GM19043 (cell line): ENCODE measurements at regions not wholly inside any gene's neighbourhood (a gene's known extent, or its start where the extent isn't known, plus 50 kb on each side); places are given as distances from the start of the nearest gene placed in this dataset.
A peak's percentile ranks its signal among the peaks of the same experiment; 100 is the strongest.
"Not testable (repeated sequence)": the region's sequence is repeated elsewhere in the genome, so short reads cannot be mapped to it uniquely, and the experiment has no call there.

Source experiments
- ATAC-seq: cut with Tn5 transposase; IDR thresholded peaks from one replicate; pipeline ENCODE4 v1.9.1; 2021; ENCODE audit warnings: low read depth; ENCODE audit not compliant: unreplicated experiment

- no peak for ATAC-seq
These were observed 204.3 kb upstream of the STAC start for GRCh38 chr3:36175916-36176461.

GRCh38 chr3:36178018-36178417, 202.3 kb upstream of the STAC start:
- ATAC-seq, result no peak

DNA sequence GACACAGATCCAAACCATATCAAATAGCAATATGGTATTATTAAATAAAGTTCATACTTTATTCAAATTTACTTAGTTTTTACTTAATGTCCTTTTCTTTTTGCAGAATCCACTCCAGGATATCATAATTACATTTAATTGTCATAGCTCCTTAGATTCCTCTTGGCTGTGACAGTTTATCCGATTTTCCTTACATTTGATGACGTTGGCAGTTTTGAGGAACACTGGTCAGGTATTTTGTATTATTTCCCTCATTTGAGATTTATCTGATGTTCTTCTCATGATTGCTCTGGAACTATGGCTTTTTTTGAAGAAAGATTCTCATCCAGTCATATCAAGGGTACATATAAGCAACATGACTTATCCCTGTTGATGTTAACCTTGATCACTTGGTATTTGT, 198.3 kb upstream of the STAC start:
- ATAC-seq, result no peak

DNA sequence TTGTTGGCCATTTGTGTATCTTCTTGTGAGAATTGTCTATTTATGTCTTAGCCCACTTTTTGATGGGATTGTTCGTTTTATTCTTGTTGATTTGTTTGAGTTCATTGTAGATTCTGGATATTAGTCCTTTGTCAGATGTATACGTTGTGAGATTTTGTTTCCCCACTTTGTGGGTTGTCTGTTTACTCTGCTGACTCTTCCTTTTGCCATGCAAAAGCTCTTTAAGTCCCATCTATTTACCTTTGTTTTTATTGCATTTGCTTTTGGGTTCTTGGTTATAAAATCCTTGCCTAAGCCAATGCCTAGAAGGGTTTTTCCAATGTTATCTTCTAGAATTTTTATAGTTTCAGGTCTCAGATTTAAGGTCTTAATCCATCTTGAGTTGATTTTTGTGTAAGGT, 193.1 kb upstream of the STAC start:
- ATAC-seq, result not testable (repeated sequence)

GRCh38 chr3:36192901-36193300, 187.4 kb upstream of the STAC start:
- no peak for ATAC-seq

DNA sequence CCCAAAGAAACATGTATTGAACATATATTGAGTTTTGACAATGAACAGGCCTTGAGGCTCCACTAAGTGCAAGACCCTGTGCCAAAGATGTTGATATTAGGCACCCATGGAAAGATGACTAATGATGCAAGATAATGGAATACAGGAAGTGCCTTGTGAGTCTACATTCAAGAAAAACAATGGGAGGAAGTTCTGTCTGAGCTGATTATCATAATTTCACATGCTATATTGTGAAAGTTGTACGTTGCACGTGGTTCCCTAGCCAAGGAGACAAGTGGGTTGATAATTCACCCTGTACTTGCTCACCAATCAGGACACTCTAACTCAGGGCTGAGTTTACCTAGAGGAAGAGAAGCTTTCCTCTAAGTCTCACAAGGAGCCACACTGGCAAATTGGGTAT, 186.9 kb upstream of the STAC start:
- no peak for ATAC-seq

GRCh38 chr3:36196058-36196457, 184.2 kb upstream of the STAC start:
- ATAC-seq, result no peak

GRCh38 chr3:36197151-36197550, 183.2 kb upstream of the STAC start:
- ATAC-seq, result no peak

DNA sequence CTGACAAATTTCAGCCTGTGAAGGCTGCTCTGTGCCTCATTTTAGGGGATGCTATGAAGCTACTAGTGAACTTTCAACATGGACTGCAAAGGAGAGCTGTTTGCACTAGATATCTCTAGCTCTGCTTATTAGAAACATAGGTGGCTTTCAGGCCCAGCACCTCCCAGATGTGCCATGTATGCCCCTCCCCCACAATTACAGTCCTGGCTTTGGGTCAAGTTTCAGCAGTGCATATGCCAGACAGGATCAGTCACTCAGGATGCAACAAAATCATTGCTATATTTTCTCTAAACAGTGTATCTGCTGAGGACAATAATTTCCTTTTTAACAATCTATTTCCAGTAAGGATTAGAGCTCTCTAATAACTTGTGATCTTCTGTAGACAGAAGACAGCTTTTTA, 178.8 kb upstream of the STAC start:
- no peak for ATAC-seq

DNA sequence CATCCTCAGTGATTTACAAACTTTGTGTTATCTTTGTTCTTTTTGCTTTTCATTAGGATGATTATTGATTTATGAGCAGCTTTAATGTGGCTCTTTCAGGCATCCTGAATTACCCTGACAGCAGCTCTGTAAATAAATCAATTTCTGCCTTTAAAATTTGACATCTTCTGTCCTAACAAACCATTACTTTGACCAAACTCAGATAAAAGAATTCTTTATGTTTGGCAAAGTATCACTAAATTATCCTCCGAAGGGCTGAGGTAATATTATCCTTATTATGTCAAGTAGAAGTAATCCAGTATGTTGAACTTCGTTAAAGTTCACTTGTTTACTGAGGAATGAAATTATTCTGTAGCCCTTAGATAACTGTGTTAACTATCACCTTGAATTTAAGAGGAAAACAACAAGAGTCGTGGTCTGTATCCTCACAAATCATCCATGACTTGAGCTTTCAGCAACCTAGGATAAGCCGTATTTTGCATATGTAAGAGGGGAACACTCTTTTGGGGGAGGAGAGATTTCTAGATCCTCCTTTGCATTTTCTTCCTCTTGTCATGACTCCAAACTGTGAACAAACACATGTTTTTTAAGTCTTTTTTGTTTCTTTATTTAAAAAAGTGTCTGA, 173.2 kb upstream of the STAC start:
- no peak for ATAC-seq

- ATAC-seq, result peak; percentile 29
These were observed 169.3 kb upstream of the STAC start for GRCh38 chr3:36210840-36211651.

- ATAC-seq, result peak; percentile 23
These were observed 168.7 kb upstream of the STAC start for GRCh38 chr3:36211652-36211999.

- no peak for ATAC-seq
These were observed 168.1 kb upstream of the STAC start for GRCh38 chr3:36212251-36212650.

- no peak for ATAC-seq
These were observed 165.8 kb upstream of the STAC start for GRCh38 chr3:36214460-36214859.

- no peak for ATAC-seq
These were observed 165.1 kb upstream of the STAC start for GRCh38 chr3:36215241-36215640.

DNA sequence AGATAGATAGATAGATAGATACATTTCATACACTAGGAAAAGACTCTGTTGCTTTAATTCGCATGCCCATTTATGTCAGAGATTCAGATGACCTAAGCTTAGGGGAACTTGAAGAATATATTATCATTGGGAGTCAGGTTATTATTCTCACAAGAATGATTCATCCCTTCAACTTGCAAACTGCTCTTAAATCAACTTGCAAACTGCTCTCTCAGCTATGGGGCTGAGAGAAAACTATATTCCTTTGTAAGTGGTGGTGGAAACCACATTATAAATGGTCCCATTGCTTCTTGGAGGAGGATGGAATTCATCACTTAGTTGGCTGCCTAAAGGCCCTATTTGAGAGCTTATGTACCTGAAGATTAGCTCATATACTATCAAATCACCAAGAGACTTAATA, 160.9 kb upstream of the STAC start:
- no peak for ATAC-seq

DNA sequence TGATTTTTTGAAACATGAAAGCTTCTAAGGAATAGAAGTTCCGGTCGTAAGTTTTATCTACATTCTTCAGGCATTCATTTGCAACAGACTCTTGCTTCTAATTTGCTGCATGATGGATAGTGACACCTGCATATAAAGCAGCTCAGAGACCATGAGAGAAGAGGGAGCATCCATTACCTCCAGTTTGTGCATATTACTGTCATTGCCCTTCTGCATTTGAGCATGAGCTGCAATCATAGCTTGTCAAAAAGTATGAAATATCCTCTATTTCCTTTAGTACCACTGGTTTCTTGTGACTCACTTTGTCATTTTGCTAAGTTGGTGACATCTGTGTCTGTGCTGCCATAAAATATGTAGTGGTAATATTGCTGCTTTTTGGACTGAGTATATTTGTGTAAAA, 160.1 kb upstream of the STAC start:
- no peak for ATAC-seq

DNA sequence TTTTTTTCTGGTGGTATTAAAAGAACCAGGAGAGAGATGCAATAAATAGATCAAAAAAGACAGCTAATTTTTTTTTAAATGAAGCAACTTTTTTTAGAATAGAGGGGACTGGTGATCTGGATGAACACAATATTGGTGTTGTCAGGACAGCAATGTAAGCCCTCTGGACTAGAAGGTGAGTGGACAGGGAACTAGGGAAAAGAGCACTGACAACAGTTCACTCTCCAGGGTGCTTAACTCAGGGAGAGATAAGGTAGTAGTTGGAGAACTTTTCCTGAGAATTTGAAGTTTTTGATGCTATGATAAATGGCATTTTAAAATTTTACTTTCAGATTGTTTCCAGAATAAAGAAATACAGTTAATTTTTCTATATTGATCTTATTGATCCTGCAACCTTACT, 158.3 kb upstream of the STAC start:
- no peak for ATAC-seq

DNA sequence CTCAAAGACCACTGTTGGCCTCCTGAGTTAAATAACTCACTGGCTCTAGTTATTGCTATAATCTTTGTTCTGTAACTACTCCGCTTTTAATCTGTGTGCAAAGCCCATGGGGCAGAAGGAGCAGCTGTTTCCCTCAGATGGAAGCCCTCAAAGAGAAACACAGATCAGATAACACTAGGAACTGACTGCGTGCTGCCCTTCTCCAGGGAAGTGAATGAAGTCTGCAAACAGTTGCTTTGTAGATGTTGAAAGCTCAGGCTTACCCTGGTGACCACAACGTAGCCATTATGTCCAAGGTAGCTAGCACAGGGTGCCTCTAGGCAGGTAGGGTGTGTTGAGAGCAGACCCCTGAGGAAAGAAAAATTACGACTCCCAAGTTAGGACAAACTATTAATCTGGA, 152.3 kb upstream of the STAC start:
- no peak for ATAC-seq

- no peak for ATAC-seq
These were observed 150.8 kb upstream of the STAC start for GRCh38 chr3:36229496-36229895.

- ATAC-seq, result no peak
These were observed 147.4 kb upstream of the STAC start for GRCh38 chr3:36232797-36233489.

- no peak for ATAC-seq
These were observed 135.6 kb upstream of the STAC start for GRCh38 chr3:36244728-36245127.
